ENCODE measurements at regions not wholly inside any gene's neighbourhood (a gene's known extent, or its start where the extent isn't known, plus 50 kb on each side); places are given as distances from the start of the nearest gene placed in this dataset.
A peak's percentile ranks its signal among the peaks of the same experiment; 100 is the strongest.

- TF ChIP-seq, protein P1, sequence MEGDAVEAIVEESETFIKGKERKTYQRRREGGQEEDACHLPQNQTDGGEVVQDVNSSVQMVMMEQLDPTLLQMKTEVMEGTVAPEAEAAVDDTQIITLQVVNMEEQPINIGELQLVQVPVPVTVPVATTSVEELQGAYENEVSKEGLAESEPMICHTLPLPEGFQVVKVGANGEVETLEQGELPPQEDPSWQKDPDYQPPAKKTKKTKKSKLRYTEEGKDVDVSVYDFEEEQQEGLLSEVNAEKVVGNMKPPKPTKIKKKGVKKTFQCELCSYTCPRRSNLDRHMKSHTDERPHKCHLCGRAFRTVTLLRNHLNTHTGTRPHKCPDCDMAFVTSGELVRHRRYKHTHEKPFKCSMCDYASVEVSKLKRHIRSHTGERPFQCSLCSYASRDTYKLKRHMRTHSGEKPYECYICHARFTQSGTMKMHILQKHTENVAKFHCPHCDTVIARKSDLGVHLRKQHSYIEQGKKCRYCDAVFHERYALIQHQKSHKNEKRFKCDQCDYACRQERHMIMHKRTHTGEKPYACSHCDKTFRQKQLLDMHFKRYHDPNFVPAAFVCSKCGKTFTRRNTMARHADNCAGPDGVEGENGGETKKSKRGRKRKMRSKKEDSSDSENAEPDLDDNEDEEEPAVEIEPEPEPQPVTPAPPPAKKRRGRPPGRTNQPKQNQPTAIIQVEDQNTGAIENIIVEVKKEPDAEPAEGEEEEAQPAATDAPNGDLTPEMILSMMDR (IDR thresholded peaks at IDR 0.05; ENCODE audit: low read depth, low read length, missing input control) = no peak
- TF ChIP-seq FOXA1 (IDR thresholded peaks at IDR 0.05) (no peak), FOXA2 (IDR thresholded peaks at IDR 0.05) (no peak), HNF4A (conservative IDR thresholded peaks at IDR 0.05) (no peak)
Measured at GRCh38 chrX:120768254-120768653, 107.4 kb downstream of the CT47B1 start (continued).

- TF ChIP-seq EGR1 (IDR thresholded peaks at IDR 0.05; ENCODE audit: low read depth in 2 of 2) = no peak
Measured at GRCh38 chrX:120763269-120763668, 112.4 kb downstream of the CT47B1 start.

DNA sequence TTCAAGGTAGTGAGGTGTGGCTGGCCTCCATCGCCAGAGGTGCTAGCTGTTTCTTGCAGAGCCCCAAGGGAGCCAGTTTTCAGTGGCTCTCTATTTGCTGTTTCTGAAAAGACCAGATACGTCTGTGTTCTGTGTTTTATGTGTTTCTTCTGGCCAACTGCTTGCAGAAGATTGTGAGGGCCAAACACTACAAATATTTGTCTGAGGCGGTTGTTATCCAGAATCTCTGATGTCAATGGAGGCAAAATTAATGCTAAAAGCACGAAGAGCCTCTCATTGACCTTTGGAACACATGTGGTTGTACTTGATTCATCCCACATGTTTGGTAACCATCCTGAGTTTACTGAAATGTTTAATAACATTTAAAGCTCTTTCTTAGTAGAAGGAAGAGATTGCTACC lies 113.9 kb downstream of the CT47B1 start:
- H3K4me1 ChIP-seq (ENCODE audit: control insufficient read depth in 4 of 4, insufficient read depth in 4 of 4, low read length in 3 of 4) = no peaks in the 10 kb centered on the region
- 43% methylated on average over 4 of the region's 4 CpGs for WGBS
- H3K36me3 ChIP-seq (ENCODE audit: control insufficient read depth in 4 of 4, insufficient read depth in 3 of 4, low read depth in 1 of 4, low read length in 3 of 4) = no peaks in the 10 kb centered on the region
- H3K9ac ChIP-seq (ENCODE audit: low read depth in 1 of 2, low read length in 2 of 2) = no peak overlapping the region
- no peaks in the 10 kb centered on the region for H3K27me3 ChIP-seq (ENCODE audit: control insufficient read depth in 4 of 4, insufficient read depth in 4 of 4, low read length in 3 of 4)
- no peak overlapping the region for H3K4me3 ChIP-seq (ENCODE audit: low read depth in 1 of 3, low read length in 3 of 3)
- peak; percentile 74 to 76 for TF ChIP-seq HNF4A (conservative IDR thresholded peaks at IDR 0.05)
- TF ChIP-seq SP1 (IDR thresholded peaks at IDR 0.05) = peak; percentile 44
- TF ChIP-seq, protein P2, sequence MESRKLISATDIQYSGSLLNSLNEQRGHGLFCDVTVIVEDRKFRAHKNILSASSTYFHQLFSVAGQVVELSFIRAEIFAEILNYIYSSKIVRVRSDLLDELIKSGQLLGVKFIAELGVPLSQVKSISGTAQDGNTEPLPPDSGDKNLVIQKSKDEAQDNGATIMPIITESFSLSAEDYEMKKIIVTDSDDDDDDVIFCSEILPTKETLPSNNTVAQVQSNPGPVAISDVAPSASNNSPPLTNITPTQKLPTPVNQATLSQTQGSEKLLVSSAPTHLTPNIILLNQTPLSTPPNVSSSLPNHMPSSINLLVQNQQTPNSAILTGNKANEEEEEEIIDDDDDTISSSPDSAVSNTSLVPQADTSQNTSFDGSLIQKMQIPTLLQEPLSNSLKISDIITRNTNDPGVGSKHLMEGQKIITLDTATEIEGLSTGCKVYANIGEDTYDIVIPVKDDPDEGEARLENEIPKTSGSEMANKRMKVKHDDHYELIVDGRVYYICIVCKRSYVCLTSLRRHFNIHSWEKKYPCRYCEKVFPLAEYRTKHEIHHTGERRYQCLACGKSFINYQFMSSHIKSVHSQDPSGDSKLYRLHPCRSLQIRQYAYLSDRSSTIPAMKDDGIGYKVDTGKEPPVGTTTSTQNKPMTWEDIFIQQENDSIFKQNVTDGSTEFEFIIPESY (IDR thresholded peaks at IDR 0.05) = no peak
- no peak for TF ChIP-seq TAF1 (conservative IDR thresholded peaks at IDR 0.05)
- TF ChIP-seq, protein P1 (IDR thresholded peaks at IDR 0.05; ENCODE audit: low read depth, low read length, missing input control) = no peak
- TF ChIP-seq JUND (IDR thresholded peaks at IDR 0.05) = no peak
- TF ChIP-seq REST (IDR thresholded peaks at IDR 0.05) = no peak
- TF ChIP-seq EGR1 (IDR thresholded peaks at IDR 0.05; ENCODE audit: low read depth in 2 of 2) = no peak
- TF ChIP-seq NR2F2 (IDR thresholded peaks at IDR 0.05) = no peak
- no peak for TF ChIP-seq FOXA2 (IDR thresholded peaks at IDR 0.05)
- TF ChIP-seq RAD21 (IDR thresholded peaks at IDR 0.05) = peak in 1 of 2 donors; percentile 20
- TF ChIP-seq, protein P3, sequence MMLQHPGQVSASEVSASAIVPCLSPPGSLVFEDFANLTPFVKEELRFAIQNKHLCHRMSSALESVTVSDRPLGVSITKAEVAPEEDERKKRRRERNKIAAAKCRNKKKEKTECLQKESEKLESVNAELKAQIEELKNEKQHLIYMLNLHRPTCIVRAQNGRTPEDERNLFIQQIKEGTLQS (IDR thresholded peaks at IDR 0.05) = no peak
- TF ChIP-seq, protein P4, sequence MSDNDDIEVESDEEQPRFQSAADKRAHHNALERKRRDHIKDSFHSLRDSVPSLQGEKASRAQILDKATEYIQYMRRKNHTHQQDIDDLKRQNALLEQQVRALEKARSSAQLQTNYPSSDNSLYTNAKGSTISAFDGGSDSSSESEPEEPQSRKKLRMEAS (IDR thresholded peaks at IDR 0.05) = peak; percentile 22
- TF ChIP-seq RXRA (IDR thresholded peaks at IDR 0.05) = peak; percentile 33 to 53
- no peak for TF ChIP-seq FOXA1 (IDR thresholded peaks at IDR 0.05)
- TF ChIP-seq HNF4G (IDR thresholded peaks at IDR 0.05) = peak; percentile 36
- no peak for TF ChIP-seq GABPA (IDR thresholded peaks at IDR 0.05 in 1 of 2, conservative IDR thresholded peaks at IDR 0.05 in 1 of 2)
- peak; percentile 26 for TF ChIP-seq YY1 (IDR thresholded peaks at IDR 0.05)
- no peaks in the 10 kb centered on the region for H3K9me3 ChIP-seq (ENCODE audit: control insufficient read depth in 4 of 4, low read length in 3 of 4)
- no peak overlapping the region for H3K27ac ChIP-seq (ENCODE audit: low read depth in 1 of 2, low read length in 2 of 2)
- DNase-seq (ENCODE audit: low spot score) = no peak

More at GRCh38 chrX:120763269-120763668, 112.4 kb downstream of the CT47B1 start:
- Histone ChIP-seq H3K4me3 (ENCODE audit: low read depth in 1 of 3, low read length in 3 of 3) (no peak overlapping the region), H3K27ac (ENCODE audit: low read depth in 1 of 2, low read length in 2 of 2) (no peak overlapping the region), H3K4me1 (ENCODE audit: control insufficient read depth in 4 of 4, insufficient read depth in 4 of 4, low read length in 3 of 4) (no peaks in the 10 kb centered on the region), H3K9me3 (ENCODE audit: control insufficient read depth in 4 of 4, low read length in 3 of 4) (no peaks in the 10 kb centered on the region), H3K36me3 (ENCODE audit: control insufficient read depth in 4 of 4, insufficient read depth in 3 of 4, low read depth in 1 of 4, low read length in 3 of 4) (no peaks in the 10 kb centered on the region), H3K27me3 (ENCODE audit: control insufficient read depth in 4 of 4, insufficient read depth in 4 of 4, low read length in 3 of 4) (no peaks in the 10 kb centered on the region), H3K9ac (ENCODE audit: low read depth in 1 of 2, low read length in 2 of 2) (no peak overlapping the region)
- 97% methylated on average over 2 of the region's 2 CpGs for WGBS
- DNase-seq (ENCODE audit: low spot score) = no peak

Data from liver (tissue), 8 donors.